ENCODE measurements at regions not wholly inside any gene's neighbourhood (a gene's known extent, or its start where the extent isn't known, plus 50 kb on each side); places are given as distances from the start of the nearest gene placed in this dataset.

GRCh38 chr16:8376858-8377257 lies 213.5 kb downstream of the TMEM114 start:
- no peak for TF ChIP-seq CTCF (IDR thresholded peaks at IDR 0.05; ENCODE audit: insufficient read depth, low read length, missing control alignments)
- ChIA-PET POLR2A (no interaction called here), CTCF (no interaction called here)
- no peak overlapping the region for H3K4me3 ChIP-seq (ENCODE audit: low read depth, low read length)
- DNase-seq (ENCODE audit: low read depth, low spot score), result no peak

- POLR2A ChIA-PET, result no interaction called here
- H3K4me3 ChIP-seq (ENCODE audit: low read depth, low read length), result no peak overlapping the region
- CTCF ChIA-PET, result no interaction called here
- no peak for TF ChIP-seq CTCF (IDR thresholded peaks at IDR 0.05; ENCODE audit: insufficient read depth, low read length, missing control alignments)
- DNase-seq (ENCODE audit: low read depth, low spot score), result no peak
Observed at GRCh38 chr16:8376430-8376829, 213.9 kb downstream of the TMEM114 start.

- ChIA-PET CTCF (no interaction called here), POLR2A (no interaction called here)
- no peak for DNase-seq (ENCODE audit: low read depth, low spot score)
- H3K4me3 ChIP-seq (ENCODE audit: low read depth, low read length), result no peak overlapping the region
- no peak for TF ChIP-seq CTCF (IDR thresholded peaks at IDR 0.05; ENCODE audit: insufficient read depth, low read length, missing control alignments)
Observed at GRCh38 chr16:8375232-8375587, 215.1 kb downstream of the TMEM114 start.

GRCh38 chr16:8374586-8375231 lies 215.6 kb downstream of the TMEM114 start:
- no peak for DNase-seq (ENCODE audit: low read depth, low spot score)
- ChIA-PET CTCF (no interaction called here), POLR2A (no interaction called here)
- H3K4me3 ChIP-seq (ENCODE audit: low read depth, low read length), result no peak overlapping the region
- TF ChIP-seq CTCF (IDR thresholded peaks at IDR 0.05; ENCODE audit: insufficient read depth, low read length, missing control alignments), result no peak

GRCh38 chr16:8373676-8374431 lies 216.5 kb downstream of the TMEM114 start:
- no peak for TF ChIP-seq CTCF (IDR thresholded peaks at IDR 0.05; ENCODE audit: insufficient read depth, low read length, missing control alignments)
- ChIA-PET POLR2A (no interaction called here), CTCF (no interaction called here)

GRCh38 chr16:8372141-8372540 lies 218.2 kb downstream of the TMEM114 start:
- ChIA-PET CTCF (no interaction called here), POLR2A (no interaction called here)
- no peak for DNase-seq (ENCODE audit: low read depth, low spot score)
- no peak overlapping the region for H3K4me3 ChIP-seq (ENCODE audit: low read depth, low read length)
- TF ChIP-seq CTCF (IDR thresholded peaks at IDR 0.05; ENCODE audit: insufficient read depth, low read length, missing control alignments), result no peak

More at GRCh38 chr16:8373676-8374431, 216.5 kb downstream of the TMEM114 start:
- no peak for DNase-seq (ENCODE audit: low read depth, low spot score)
- H3K4me3 ChIP-seq (ENCODE audit: low read depth, low read length), result no peak overlapping the region

Data from AG04449 (cell line).